WTC11 (cell line): ENCODE measurements at regions not wholly inside any gene's neighbourhood (a gene's known extent, or its start where the extent isn't known, plus 50 kb on each side); places are given as distances from the start of the nearest gene placed in this dataset.

Experiments
- ATF1 ChIP-seq: sonication (generic); formaldehyde crosslinking; IDR thresholded peaks from 2 replicates; pipeline ENCODE4 v1.8.1; 2023; ENCODE audit warnings: mild to moderate bottlenecking, moderate library complexity, missing genetic modification reagents
- CREB1 ChIP-seq: sonication (generic); formaldehyde crosslinking; IDR thresholded peaks from 2 replicates; pipeline ENCODE4 v1.8.0; 2023; ENCODE audit warnings: mild to moderate bottlenecking, missing genetic modification reagents
- JAZF1 ChIP-seq: fragments of 250-450 bp; sonication (Bioruptor Pico); IDR thresholded peaks from 2 replicates; pipeline ENCODE4 v1.9.0; 2021; ENCODE audit warnings: moderate library complexity, mild to moderate bottlenecking, inconsistent platforms
- NR2C2 ChIP-seq: sonication (generic); formaldehyde crosslinking; IDR thresholded peaks from 2 replicates; pipeline ENCODE4 v1.8.0; 2022; ENCODE audit warnings: mild to moderate bottlenecking, missing genetic modification reagents
- ZBTB21 ChIP-seq: sonication (generic); formaldehyde crosslinking; IDR thresholded peaks from 2 replicates; pipeline ENCODE4 v1.8.1; 2023; ENCODE audit warnings: mild to moderate bottlenecking, missing genetic modification reagents, borderline replicate concordance
- ZNF423 ChIP-seq: fragments of 250-450 bp; sonication (Bioruptor Pico); IDR thresholded peaks from 2 replicates; pipeline ENCODE4 v2.1.2; 2022; ENCODE audit warnings: mild to moderate bottlenecking, moderate library complexity
- TF ChIP-seq, protein P1 (sequence below): sonication (generic); formaldehyde crosslinking; IDR thresholded peaks from 2 replicates; pipeline ENCODE4 v1.8.1; 2022; ENCODE audit warnings: low read depth, missing genetic modification reagents, borderline replicate concordance
- TF ChIP-seq, protein P2 (sequence below): fragments of 200-600 bp; IDR thresholded peaks from 2 replicates; pipeline ENCODE4 v1.8.0; 2022; ENCODE audit warnings: antibody characterized with exemption
- TF ChIP-seq, protein P3 (sequence below): sonication (generic); formaldehyde crosslinking; IDR thresholded peaks from 2 replicates; pipeline ENCODE4 v1.8.0; 2022; ENCODE audit warnings: mild to moderate bottlenecking, missing genetic modification reagents
- TF ChIP-seq, protein P4 (sequence below): sonication (generic); formaldehyde crosslinking; conservative IDR thresholded peaks from 2 replicates; pipeline ENCODE4 v1.8.1; 2022; ENCODE audit warnings: mild to moderate bottlenecking, missing genetic modification reagents
- TF ChIP-seq, protein P5 (sequence below): sonication (generic); formaldehyde crosslinking; IDR thresholded peaks from 2 replicates; pipeline ENCODE4 v1.8.1; 2023; ENCODE audit warnings: mild to moderate bottlenecking, moderate library complexity, missing genetic modification reagents

- TF ChIP-seq, protein P1, sequence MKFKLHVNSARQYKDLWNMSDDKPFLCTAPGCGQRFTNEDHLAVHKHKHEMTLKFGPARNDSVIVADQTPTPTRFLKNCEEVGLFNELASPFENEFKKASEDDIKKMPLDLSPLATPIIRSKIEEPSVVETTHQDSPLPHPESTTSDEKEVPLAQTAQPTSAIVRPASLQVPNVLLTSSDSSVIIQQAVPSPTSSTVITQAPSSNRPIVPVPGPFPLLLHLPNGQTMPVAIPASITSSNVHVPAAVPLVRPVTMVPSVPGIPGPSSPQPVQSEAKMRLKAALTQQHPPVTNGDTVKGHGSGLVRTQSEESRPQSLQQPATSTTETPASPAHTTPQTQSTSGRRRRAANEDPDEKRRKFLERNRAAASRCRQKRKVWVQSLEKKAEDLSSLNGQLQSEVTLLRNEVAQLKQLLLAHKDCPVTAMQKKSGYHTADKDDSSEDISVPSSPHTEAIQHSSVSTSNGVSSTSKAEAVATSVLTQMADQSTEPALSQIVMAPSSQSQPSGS (CRISPR knock-in tag): no peak
- TF ChIP-seq ZBTB21 (CRISPR knock-in tag) (no peak), ZNF423 (no peak), ATF1 (no peak), NR2C2 (CRISPR knock-in tag) (no peak), CREB1 (CRISPR knock-in tag) (no peak), JAZF1 (no peak)
- TF ChIP-seq, protein P2, sequence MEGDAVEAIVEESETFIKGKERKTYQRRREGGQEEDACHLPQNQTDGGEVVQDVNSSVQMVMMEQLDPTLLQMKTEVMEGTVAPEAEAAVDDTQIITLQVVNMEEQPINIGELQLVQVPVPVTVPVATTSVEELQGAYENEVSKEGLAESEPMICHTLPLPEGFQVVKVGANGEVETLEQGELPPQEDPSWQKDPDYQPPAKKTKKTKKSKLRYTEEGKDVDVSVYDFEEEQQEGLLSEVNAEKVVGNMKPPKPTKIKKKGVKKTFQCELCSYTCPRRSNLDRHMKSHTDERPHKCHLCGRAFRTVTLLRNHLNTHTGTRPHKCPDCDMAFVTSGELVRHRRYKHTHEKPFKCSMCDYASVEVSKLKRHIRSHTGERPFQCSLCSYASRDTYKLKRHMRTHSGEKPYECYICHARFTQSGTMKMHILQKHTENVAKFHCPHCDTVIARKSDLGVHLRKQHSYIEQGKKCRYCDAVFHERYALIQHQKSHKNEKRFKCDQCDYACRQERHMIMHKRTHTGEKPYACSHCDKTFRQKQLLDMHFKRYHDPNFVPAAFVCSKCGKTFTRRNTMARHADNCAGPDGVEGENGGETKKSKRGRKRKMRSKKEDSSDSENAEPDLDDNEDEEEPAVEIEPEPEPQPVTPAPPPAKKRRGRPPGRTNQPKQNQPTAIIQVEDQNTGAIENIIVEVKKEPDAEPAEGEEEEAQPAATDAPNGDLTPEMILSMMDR: no peak
- TF ChIP-seq, protein P3, sequence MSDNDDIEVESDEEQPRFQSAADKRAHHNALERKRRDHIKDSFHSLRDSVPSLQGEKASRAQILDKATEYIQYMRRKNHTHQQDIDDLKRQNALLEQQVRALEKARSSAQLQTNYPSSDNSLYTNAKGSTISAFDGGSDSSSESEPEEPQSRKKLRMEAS (CRISPR knock-in tag): no peak
- TF ChIP-seq, protein P4, sequence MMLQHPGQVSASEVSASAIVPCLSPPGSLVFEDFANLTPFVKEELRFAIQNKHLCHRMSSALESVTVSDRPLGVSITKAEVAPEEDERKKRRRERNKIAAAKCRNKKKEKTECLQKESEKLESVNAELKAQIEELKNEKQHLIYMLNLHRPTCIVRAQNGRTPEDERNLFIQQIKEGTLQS (CRISPR knock-in tag): no peak
- TF ChIP-seq, protein P5, sequence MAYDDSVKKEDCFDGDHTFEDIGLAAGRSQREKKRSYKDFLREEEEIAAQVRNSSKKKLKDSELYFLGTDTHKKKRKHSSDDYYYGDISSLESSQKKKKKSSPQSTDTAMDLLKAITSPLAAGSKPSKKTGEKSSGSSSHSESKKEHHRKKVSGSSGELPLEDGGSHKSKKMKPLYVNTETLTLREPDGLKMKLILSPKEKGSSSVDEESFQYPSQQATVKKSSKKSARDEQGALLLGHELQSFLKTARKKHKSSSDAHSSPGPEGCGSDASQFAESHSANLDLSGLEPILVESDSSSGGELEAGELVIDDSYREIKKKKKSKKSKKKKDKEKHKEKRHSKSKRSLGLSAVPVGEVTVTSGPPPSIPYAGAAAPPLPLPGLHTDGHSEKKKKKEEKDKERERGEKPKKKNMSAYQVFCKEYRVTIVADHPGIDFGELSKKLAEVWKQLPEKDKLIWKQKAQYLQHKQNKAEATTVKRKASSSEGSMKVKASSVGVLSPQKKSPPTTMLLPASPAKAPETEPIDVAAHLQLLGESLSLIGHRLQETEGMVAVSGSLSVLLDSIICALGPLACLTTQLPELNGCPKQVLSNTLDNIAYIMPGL (CRISPR knock-in tag): no peak
Observed at GRCh38 chr16:85353839-85354685, 241.8 kb upstream of the CIBAR2 start.
